Neural crest cell (in vitro differentiated cells): ENCODE measurements at regions not wholly inside any gene's neighbourhood (a gene's known extent, or its start where the extent isn't known, plus 50 kb on each side); places are given as distances from the start of the nearest gene placed in this dataset.

Source experiments
- DNase-seq: peaks from one replicate; pipeline ENCODE4 v3.0.0; 2021; ENCODE audit warnings: low read depth, mixed read lengths, low spot score
- H3K27ac Mint-ChIP-seq: one replicate; pipeline ENCODE4 v1.8.0; 2021; ENCODE audit warnings: mild to moderate bottlenecking, mixed read lengths; ENCODE audit not compliant: unreplicated experiment
- H3K27me3 Mint-ChIP-seq: 2 replicates; pipeline ENCODE4 v1.8.0; 2021; ENCODE audit warnings: low read depth, mild to moderate bottlenecking, mixed read lengths
- H3K36me3 Mint-ChIP-seq: 2 replicates; pipeline ENCODE4 v1.8.0; 2021; ENCODE audit warnings: low read depth, mild to moderate bottlenecking, mixed read lengths
- H3K4me1 Mint-ChIP-seq: 2 replicates; pipeline ENCODE4 v1.8.0; 2021; ENCODE audit warnings: mixed read lengths
- H3K4me3 Mint-ChIP-seq: one replicate; pipeline ENCODE4 v1.8.0; 2021; ENCODE audit warnings: mild to moderate bottlenecking, mixed read lengths
- H3K9me3 Mint-ChIP-seq: 2 replicates; pipeline ENCODE4 v1.8.0; 2021; ENCODE audit warnings: mixed read lengths
- TF ChIP-seq, protein P1 (sequence below): fragments of 200-600 bp; sonication (generic); conservative IDR thresholded peaks from 2 replicates; pipeline ENCODE4 v1.5.0; 2021; ENCODE audit warnings: antibody characterized with exemption, mild to moderate bottlenecking

DNA sequence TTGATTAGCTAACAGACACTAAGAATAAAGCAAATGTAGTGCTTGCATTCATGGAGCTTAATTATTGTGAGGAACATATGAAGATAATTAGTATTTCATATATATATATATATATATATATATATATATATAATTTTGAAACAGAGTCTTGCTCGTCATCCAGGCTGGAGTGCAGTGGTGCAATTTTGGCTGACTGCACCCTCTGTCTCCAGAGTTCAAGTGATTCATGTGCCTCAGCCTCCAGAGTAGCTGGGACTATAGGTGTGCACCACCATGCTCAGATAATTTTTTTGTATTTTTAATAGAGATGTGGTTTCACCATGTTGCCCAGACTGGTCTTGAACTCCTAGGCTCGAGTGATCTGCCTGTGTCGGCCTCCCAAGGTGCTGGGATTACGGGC is 1091.6 kb upstream of the TMEM132C start:
- peaks cover 4% of the 10 kb centered on the region for H3K4me1 Mint-ChIP-seq
- no peak overlapping the region for H3K4me3 Mint-ChIP-seq
- TF ChIP-seq, protein P1, sequence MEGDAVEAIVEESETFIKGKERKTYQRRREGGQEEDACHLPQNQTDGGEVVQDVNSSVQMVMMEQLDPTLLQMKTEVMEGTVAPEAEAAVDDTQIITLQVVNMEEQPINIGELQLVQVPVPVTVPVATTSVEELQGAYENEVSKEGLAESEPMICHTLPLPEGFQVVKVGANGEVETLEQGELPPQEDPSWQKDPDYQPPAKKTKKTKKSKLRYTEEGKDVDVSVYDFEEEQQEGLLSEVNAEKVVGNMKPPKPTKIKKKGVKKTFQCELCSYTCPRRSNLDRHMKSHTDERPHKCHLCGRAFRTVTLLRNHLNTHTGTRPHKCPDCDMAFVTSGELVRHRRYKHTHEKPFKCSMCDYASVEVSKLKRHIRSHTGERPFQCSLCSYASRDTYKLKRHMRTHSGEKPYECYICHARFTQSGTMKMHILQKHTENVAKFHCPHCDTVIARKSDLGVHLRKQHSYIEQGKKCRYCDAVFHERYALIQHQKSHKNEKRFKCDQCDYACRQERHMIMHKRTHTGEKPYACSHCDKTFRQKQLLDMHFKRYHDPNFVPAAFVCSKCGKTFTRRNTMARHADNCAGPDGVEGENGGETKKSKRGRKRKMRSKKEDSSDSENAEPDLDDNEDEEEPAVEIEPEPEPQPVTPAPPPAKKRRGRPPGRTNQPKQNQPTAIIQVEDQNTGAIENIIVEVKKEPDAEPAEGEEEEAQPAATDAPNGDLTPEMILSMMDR, result no peak
- H3K9me3 Mint-ChIP-seq, result peaks cover 11% of the 10 kb centered on the region
- H3K36me3 Mint-ChIP-seq, result peaks cover 4% of the 10 kb centered on the region
- DNase-seq, result no peak
- no peak overlapping the region for H3K27ac Mint-ChIP-seq
- H3K27me3 Mint-ChIP-seq, result peaks cover 4% of the 10 kb centered on the region

- Mint-ChIP-seq H3K27me3 (peaks cover 2% of the 10 kb centered on the region), H3K4me3 (no peak overlapping the region), H3K9me3 (peaks cover 11% of the 10 kb centered on the region), H3K4me1 (no peaks in the 10 kb centered on the region), H3K36me3 (peaks cover 4% of the 10 kb centered on the region), H3K27ac (no peak overlapping the region)
- DNase-seq, result no peak
- TF ChIP-seq, protein P1, result no peak
Observed at GRCh38 chr12:127176804-127177203, 1090.2 kb upstream of the TMEM132C start.

DNA sequence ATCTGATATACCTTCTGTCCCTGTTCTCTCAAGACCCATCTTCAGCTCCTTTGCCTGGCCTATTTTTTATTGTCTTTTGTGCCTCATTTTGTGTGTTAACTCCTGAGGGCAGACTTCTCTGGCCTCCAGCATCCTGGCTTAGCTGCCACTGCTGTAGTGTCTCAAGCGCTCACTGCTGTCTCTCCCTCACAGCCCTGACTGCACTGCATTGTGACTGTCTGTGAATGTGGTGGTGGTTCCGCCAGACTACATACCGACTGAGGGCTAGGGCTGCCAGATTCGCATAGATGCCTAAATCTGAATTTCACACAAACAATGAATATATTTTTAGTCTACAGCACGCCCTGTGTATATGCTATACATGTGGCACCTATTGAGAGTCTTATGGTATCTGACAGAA is 1088.9 kb upstream of the TMEM132C start:
- Mint-ChIP-seq H3K9me3 (peaks cover 11% of the 10 kb centered on the region), H3K4me3 (no peak overlapping the region), H3K27ac (no peak overlapping the region), H3K36me3 (peaks cover under 1% of the 10 kb centered on the region), H3K27me3 (peaks cover 2% of the 10 kb centered on the region), H3K4me1 (no peaks in the 10 kb centered on the region)
- no peak for DNase-seq
- TF ChIP-seq, protein P1, result no peak

DNA sequence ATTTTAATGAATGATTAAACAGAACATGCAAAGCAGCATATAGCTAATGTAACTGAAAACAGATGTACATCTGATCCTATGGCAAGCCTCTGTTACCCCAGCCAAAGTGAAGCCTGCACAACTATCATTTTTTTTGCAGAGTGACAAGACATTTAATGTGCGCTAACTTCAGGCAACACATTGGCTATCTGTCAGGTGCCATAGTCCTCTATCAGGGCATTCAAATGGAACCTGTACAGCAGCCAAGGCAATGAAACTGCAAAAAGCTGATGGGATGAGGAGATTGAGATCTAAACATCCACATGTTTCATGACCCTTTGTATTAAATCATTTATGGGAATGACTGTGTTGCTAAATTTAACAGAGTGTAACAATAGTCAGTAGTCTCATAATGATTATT is 1088.5 kb upstream of the TMEM132C start:
- H3K4me3 Mint-ChIP-seq, result no peak overlapping the region
- no peaks in the 10 kb centered on the region for H3K4me1 Mint-ChIP-seq

GRCh38 chr12:127179176-127179575 is 1087.8 kb upstream of the TMEM132C start:
- peaks cover 8% of the 10 kb centered on the region for H3K9me3 Mint-ChIP-seq

More for the DNA sequence above, 1088.5 kb upstream of the TMEM132C start:
- H3K36me3 Mint-ChIP-seq, result no peaks in the 10 kb centered on the region
- no peak overlapping the region for H3K27ac Mint-ChIP-seq
- no peak for DNase-seq
- TF ChIP-seq, protein P1, result no peak
- H3K27me3 Mint-ChIP-seq, result peaks cover 2% of the 10 kb centered on the region
- peaks cover 11% of the 10 kb centered on the region for H3K9me3 Mint-ChIP-seq

More at GRCh38 chr12:127179176-127179575, 1087.8 kb upstream of the TMEM132C start:
- DNase-seq, result no peak
- no peak overlapping the region for H3K27ac Mint-ChIP-seq
- TF ChIP-seq, protein P1, result no peak
- no peaks in the 10 kb centered on the region for H3K36me3 Mint-ChIP-seq
- no peak overlapping the region for H3K4me3 Mint-ChIP-seq
- H3K4me1 Mint-ChIP-seq, result no peaks in the 10 kb centered on the region
- no peaks in the 10 kb centered on the region for H3K27me3 Mint-ChIP-seq
